Right hindlimb (tissue), 1 donor: ENCODE measurements at regions not wholly inside any gene's neighbourhood (a gene's known extent, or its start where the extent isn't known, plus 50 kb on each side); places are given as distances from the start of the nearest gene placed in this dataset.
A peak's percentile ranks its signal among the peaks of the same experiment; 100 is the strongest.

Experiments
- DNase-seq: peaks from one replicate; pipeline ENCODE4 v3.0.0-alpha.2; 2018

DNA sequence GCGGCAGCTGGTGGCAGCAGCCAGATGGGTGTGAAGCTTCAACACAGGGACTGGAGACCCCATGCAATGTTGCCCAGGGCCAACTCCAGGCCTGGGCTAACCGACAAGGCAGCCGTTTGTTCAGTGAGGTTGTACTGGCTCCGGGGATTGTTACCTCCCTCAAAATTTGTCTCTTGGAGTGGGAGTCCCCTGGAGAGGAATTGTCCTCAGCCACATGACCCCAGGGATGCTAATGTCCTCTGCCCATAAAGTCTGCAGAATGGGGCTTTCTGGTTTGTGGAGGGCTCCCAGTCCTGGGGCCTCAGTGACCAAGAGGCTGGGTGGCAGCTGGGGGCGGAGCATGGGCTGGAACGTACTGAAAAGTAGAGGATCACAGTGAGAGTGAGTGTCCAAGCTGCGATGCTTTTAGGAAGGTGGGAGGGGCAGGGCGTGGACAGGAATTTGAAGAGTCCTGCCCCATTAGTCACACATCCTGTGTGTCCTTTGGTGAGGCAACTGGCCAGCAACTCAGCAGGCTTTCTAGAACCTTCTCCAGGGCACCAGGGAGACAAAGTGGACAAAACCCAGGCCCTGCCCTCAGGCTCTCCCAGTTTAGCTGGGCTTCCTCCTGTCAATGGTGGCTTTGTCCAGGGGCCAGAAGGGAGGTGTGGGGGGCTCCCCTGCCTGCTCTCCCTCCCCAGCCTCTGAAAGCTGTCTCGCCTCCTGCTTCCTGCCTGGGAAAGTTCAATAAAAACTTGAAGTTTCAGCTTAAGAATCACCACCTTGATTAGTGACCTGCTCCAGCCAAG, 114.0 kb downstream of the NSG2 start:
- no peak for DNase-seq

GRCh38 chr5:174165406-174165805, 119.9 kb downstream of the NSG2 start:
- DNase-seq = no peak

GRCh38 chr5:174166231-174167079, 120.9 kb downstream of the NSG2 start:
- peak; percentile 50 for DNase-seq

- no peak for DNase-seq
These were observed 121.8 kb downstream of the NSG2 start for GRCh38 chr5:174167080-174167910.

GRCh38 chr5:174172152-174172551, 126.6 kb downstream of the NSG2 start:
- no peak for DNase-seq

DNA sequence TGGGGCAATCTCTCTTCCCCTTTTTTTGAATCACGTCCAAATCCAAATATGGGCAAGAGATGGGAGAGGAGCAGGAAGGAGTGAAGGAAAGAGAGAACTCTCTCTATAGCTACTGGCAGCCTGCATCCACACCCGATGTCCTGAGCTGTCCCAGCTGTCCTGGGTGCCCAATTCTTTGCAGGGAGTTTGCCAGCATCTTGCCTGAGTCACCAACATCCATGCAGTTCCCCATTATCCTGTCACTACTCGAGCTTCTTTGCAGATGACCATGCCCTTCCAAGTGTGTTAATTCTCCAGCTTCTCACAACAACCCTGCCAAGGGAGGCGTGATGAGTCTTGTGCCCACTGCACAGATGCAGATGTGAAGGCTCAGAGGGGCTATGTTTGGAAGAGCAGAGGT, 127.1 kb downstream of the NSG2 start:
- no peak for DNase-seq

DNA sequence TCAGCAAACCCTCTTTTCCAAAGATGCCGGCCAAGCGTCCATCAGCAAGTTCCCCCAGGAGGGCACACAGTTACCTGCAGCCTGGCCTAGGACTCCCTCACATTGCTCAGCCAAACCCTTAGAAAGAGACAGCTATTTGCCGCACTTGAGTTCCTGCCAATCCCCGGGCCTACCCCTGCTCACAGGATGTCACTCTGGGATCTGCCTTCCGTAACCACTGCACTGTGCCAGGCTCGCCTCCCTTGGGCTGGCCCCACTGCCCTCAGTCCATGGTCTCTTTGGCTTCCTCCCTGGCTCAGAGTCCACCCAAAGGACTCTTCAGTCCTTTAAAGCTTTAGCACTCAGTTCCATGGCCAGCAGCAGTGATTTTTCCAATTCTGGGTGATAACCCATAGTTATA, 128.3 kb downstream of the NSG2 start:
- DNase-seq = no peak

DNA sequence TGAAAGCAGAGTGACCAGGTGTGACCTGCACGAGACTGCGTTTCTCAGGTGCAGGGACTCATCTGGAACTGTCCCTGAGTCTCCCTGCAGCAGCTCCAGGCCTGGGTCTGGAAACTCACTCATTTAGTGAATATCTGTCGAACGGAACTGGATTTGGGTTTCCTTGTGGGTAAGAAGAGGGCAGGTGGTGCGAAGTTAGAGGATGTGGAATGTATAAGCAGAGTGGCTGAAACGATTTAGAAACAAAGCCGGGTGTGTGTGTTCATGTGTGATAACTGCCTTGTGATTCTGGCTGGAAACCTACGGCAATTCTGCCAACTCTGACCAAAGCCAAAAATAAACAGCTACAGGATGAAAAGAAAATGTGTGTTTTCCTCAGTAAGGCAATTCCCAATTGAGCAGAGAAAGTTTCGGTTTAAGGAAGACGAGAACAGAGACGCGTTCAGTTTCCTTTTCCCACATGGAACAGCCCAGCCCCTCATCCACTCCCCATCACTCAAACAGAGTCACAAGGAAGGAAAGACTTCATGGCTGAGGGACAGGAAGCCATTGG, 130.3 kb downstream of the NSG2 start:
- DNase-seq = peak; percentile 42

GRCh38 chr5:174176511-174176910, 131.0 kb downstream of the NSG2 start:
- no peak for DNase-seq

- no peak for DNase-seq
These were observed 132.0 kb downstream of the NSG2 start for GRCh38 chr5:174177531-174177930.

GRCh38 chr5:174177976-174178605, 132.6 kb downstream of the NSG2 start:
- DNase-seq = no peak

DNA sequence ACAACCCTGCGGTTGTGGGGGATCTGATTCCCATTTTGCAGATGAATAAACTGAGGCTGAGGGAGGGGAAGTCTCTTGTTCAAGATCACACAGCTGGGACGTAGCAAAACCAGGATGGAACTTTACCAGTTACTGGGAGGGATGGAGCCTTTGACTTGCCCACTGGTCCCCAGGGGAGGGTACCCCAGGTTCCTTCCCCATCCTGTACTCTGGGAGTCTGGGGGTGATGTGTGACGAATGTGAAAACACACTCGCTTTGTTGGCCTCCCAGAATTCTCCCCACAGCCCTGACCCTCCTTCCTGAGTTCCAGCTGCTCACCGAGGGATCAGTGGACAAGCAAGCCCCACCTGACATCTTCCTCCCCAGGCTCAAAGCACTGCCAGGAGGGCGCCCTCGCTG, 135.1 kb downstream of the NSG2 start:
- DNase-seq = no peak

GRCh38 chr5:174182111-174182510, 136.6 kb downstream of the NSG2 start:
- no peak for DNase-seq

DNA sequence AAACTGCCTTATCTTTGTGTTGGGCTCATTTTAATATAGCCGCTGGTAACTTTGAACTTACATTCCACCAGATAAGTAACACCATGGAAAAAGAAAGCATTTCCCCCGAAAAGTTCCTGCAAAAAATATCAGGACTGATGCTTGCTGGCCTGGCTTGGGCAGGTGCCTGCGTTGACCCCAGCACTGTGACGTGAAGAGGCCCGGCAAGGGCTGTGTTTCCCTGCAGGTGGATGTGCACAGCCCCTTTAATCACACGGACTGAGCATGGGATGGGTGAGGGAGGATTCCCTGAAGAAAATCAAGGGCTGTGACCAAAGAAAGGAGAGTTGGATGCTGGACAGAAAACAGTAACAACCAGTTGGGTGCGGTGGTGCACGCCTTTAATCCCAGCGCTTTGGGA, 138.2 kb downstream of the NSG2 start:
- no peak for DNase-seq

- no peak for DNase-seq
These were observed 140.0 kb downstream of the NSG2 start for GRCh38 chr5:174185506-174185905.

GRCh38 chr5:174186096-174186695, 140.7 kb downstream of the NSG2 start:
- DNase-seq = no peak

DNA sequence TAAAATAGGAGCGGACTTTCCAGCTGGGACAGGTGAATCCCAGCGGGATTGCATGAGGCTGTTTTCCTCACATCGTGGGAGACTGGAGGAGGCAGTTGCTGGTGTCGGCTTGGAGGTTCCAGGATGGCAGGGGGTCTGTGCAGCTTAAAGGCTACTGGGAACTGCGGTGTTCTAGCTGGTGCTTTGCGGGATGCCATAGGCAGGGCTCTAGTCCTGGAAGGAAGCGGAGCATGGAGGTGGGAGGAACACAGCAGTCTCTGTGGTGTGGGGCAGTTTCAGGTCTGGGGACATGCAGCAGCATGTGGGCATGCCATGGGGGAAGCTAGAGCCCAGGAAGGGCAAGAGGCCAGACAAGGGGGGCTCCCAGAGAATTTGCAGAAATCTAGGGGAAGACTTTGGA, 141.5 kb downstream of the NSG2 start:
- no peak for DNase-seq

DNA sequence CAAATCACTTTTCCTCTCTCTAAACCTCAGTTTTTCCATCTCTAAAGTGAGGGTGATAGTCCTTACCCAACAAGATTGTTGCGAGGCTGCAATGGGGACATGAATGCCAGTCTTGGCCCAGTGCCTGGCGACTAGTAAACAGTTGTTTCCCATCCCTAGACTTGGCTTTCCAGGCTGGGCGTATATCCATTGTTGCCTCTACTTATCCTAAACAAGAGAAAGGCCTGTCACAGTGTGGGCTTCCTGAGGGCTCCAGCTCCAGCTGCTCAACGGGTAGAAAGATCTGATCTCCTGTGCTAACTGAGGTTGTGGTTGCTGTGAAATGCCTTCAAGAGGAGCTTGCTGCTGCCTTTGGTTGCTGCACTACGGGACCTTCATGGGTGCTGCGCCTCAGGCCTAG, 142.0 kb downstream of the NSG2 start:
- DNase-seq = no peak

DNA sequence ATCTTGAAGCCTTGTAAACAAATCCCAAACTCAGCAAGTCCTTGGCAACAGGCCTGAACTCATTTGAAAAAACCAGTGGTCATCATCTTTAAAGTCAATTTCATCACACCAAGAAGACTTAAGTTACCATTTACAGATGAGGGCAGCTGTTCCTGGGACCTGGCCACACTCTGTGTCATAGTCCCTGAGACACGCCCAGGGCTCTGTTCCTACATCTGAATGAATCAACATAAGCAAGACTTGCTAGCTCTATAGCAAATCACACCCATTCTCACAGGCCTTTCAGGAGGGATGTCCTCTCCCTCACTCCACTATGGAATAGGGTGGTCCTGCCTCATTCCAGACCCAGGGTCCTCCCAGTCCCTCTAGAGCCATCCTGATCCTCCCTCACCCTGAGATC, 142.8 kb downstream of the NSG2 start:
- peak; percentile 29 for DNase-seq

- peak; percentile 70 for DNase-seq
These were observed 144.4 kb downstream of the NSG2 start for GRCh38 chr5:174189654-174190541.

GRCh38 chr5:174191076-174191475, 145.6 kb downstream of the NSG2 start:
- no peak for DNase-seq
